GM19035 (cell line): ENCODE measurements at regions not wholly inside any gene's neighbourhood (a gene's known extent, or its start where the extent isn't known, plus 50 kb on each side); places are given as distances from the start of the nearest gene placed in this dataset.
"Not testable (repeated sequence)": the region's sequence is repeated elsewhere in the genome, so short reads cannot be mapped to it uniquely, and the experiment has no call there.

Experiments
- ATAC-seq: cut with Tn5 transposase; IDR thresholded peaks from one replicate; pipeline ENCODE4 v1.9.1; 2021; ENCODE audit not compliant: unreplicated experiment

DNA sequence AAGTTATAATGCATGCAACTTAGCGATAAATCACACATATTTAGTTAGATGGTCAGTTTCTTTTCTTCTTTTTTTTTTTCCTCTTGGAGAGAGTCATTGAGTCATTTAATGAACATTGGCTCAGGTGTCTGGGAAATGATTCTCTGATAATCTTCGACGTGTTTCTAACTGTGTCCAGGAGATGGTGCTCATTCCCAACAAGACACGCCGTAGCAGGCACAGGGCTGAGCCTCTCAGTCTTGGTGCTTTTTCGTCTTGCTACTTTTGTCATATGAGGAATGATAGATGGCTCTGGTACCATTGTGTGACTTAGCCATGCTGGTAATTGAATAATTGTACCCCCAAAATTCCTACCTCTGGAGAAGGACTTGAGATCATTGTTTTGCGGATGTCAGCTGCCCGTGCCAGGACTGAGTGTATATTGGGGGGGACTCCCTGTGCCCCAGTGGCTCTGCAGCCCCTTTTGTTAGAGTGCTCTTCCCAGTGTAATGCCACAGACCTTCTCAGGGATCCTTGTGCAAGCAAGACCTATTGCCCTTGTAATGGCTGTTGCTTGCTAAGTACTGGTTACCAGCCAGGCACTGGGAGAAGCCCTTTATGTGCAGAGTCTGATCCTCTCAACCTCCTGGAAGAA, 107.6 kb upstream of the CYRIA start:
- ATAC-seq, result peak; percentile 85

DNA sequence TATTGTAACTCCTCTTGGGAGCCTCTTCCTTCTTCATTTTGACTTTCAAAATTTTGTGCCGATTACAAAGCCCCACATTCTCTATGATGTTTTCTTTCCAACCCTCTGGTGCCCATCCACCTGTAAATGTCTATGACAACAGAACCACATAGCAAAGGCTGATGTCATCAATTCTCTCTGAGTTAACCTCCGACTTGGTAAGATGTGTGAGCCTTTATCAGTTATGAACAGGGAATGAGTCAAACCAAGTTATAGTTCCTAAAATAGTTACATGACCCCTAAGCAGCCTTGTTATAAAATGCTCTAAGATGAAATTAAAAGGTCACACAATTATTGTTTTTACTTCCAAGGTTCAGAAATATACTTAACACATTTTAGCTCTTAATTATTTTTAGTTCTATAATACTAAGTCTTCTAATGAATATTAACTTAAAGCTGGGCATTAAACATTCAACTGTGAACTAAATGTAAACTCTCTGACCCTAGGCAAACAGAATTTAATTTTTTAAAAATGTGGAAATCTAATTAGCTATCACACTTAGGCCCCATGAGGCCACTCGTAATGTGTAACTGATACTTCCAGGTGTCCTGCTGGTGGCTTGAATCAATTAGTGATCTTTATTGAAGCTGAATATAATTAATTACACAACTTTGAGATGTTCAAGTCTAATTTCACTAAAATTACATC, 102.3 kb upstream of the CYRIA start:
- ATAC-seq, result no peak

DNA sequence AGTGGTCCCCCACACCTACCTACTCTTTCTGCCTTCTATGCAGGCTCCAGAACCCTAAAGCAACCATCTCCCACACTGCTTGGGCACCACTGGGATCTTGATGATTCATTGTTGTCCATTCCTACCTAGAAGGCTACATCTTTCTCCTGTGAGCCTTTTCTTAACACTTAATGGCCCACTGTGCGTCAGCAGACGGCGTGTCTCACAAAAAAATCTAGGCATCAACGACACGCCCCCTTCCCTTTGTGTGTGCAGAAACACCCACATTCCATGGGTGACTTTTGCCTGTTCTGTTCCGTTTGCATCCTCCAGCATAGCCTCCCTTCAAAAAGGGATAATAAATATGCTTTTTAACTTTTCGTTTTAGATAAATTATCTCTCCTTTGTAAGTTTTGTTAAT, 99.7 kb upstream of the CYRIA start:
- no peak for ATAC-seq

DNA sequence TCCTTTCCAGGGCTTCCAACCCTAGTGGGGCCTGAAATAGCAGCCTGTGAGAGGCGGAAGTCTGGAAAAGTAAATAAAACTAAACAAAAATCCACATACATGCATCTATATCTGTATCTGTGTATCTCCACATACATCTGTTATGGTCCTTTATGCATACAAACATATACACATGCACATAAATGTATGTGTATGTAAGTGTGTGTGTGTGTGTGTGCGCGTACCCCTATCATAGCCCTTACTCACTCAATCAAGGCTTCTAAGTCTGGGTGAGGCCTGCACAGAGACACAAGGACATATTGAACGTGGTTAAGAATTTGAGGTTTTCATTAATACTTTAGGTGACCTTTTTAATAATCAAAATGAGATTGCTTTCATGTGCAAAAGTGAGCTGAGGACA, 98.9 kb upstream of the CYRIA start:
- no peak for ATAC-seq

- ATAC-seq, result no peak
Measured at GRCh38 chr2:16763493-16763899, 97.9 kb upstream of the CYRIA start.

DNA sequence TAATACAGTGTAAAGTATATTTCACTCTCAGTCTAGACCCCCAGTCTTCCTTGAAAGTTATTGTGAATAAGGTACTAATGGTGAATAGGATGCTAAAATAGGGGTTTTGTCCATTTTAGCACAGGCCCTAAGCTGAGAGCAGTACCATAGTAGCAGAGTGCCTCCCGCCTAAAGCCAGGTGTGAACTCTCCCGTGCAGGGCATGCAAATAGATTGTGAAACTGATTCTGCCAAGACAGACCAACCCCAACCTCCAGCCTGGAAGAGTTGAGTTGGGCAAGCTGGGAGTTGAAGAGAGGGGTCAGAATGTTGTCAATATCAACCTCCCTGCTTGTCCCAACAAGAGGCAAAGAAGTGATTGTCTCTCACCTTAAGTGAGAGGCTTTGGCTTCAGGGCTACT, 97.4 kb upstream of the CYRIA start:
- ATAC-seq, result no peak

- ATAC-seq, result no peak
Measured at GRCh38 chr2:16760426-16760825, 94.8 kb upstream of the CYRIA start.

DNA sequence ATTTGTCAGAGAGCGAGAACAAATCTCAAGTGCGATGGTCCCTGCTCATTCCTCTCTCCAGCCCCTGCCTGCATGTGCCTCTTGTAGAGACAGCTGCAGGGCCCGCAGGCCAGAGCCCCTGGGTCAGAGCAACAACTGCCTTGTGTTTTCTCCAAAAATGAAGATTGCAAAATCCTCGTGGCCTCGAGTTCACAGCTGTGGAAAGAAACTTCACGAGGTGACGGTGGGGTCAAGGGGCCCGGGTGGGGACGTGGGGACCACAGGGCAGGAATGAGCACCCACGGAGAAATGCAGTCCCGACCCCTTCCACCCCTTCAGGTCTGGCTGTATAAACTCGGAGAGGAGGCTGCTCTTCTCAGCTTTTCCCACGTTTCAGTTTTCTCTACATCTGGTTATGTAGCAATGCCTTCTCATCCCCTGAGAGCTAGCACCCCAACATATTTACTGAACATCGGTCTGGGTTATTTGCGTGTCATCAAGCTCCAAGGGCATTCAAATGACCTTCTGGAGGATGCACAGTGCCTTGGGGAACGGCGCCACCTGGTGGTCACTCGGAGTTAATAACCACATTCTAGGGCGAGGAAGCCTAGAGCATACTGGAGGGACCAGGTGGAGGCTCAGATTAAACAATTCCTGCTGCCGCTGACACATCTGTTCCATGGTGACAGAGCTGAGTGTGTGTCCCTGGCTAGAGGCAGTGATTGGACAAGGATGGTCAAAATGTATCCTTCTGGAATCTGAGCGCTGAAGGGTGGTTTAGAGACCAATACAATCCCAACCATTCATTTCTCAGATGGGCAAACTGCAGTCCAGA, 91.4 kb upstream of the CYRIA start:
- ATAC-seq, result peak; percentile 98

DNA sequence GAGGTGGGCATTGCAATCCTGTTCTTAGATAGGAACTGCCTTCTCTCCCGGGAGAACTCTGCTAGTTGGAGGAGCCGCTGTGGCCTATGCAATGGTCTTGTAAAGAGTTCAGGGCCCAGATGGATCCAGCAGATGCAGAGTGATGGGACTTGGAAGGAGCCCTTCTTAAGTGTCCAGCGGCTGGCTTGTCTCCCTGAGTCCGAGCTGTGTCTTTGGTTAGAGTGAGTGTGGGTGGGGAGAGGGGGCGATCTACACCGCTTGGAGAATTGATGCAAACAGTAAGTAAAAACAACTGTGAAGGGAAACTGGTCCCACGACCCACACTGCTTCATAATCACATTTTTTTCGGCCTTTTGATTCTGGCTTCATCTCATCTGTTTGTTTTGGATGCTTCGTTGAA, 89.8 kb upstream of the CYRIA start:
- ATAC-seq, result no peak

DNA sequence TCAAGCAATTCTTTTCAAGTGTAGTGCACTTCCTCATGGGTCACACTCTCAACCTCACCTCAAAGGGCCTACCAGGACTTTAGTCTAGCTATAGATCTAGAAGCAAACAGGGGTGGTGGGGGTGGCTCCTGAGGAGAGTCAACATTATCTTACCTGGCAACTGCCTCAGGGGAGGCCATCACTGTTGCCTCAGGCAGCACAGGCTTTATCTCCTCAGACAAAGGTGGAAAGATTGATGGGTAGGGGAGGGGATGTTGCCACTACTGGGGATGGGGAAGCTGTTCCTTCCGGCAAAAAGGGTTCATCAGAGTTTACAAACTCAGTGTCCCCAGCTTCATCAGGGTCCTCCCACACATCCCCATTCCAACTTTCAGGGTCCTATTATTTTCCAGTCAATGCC, 87.4 kb upstream of the CYRIA start:
- ATAC-seq, result not testable (repeated sequence)

DNA sequence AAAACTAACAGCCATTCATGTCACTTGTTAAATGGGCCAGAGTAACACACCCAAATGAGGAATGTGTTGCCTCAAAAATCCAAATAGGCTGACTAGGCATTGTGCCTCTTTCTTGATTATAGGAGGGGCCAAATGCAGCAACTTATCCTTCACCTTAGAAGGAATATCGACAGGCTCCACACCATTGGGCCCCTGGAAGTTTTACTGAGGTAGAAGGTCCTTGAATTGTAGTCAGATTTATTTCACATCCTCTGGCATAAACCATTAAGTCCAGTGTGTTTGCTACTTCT, 85.2 kb upstream of the CYRIA start:
- ATAC-seq, result not testable (repeated sequence)

- no peak for ATAC-seq
Measured at GRCh38 chr2:16750175-16750924, 84.7 kb upstream of the CYRIA start.

DNA sequence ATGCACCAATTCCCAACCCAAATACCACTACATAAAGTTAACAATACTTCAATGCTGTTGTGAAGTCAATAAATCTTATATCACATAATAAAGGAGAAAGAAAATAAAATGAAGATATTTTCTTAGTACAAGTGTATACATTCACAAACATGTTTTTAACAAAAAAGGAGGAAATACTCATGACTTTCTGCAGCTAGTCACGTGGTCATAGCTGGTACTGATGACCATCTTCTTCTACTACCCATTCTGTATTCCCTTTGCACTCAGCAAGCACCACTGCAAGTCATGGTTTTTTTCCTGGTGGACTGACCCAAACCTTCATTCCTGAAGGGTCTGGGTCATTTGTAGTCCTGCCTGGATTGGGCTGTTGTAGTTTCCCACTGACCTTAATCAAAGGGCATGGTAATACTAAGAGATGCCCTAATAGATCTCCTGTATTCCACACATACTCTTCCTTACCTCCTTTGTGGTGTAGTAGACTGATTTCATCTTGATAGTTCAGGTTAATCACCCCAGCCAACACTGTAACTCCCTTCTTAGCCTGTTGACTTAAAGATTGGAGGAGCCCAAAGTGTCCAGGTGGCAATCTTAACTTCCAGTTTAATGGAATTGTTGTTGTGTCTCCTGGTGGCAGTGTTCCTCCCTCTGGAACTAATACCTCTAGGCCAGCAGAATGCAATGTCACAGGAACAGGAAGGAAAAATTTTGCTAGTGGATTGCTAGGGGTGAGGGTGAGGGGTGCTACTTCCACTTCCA, 83.1 kb upstream of the CYRIA start:
- ATAC-seq, result not testable (repeated sequence)

DNA sequence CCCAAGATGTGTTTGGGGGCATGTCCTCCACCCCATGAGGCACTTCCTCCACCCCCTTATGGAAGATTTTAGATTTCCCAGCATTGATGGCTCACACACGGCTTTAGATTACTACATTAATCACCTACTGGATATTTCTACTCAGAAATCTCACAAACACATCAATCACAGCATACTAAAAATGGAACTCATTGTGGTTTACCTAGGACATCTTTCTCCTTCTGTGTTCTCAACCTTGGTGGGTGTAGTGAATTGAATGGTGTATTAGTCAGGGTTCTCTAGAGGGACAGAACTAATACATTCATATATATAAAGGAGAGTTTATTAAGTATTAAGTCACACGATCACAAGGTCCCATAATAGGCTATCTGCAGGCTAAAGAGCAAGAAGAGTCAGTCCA, 82.1 kb upstream of the CYRIA start:
- no peak for ATAC-seq

GRCh38 chr2:16747257-16747656, 81.6 kb upstream of the CYRIA start:
- no peak for ATAC-seq

DNA sequence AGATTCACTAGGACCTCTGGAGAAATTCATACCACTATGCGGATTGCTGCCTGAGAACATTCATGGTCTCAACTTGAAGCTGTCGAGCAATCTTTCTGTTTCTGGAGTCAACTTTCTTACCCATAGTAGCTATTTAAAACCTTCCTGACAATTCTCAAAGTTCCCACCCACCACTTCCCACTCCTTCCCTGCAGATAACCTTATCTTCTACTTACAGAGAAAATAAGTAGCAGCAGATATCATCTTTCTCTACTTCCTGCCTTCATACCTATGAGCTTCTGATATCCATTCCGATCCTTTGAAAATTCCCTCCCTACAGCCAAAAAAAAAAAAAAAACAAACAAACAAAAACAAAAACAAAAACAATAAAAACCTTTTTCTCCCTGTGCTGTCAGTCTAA, 81.2 kb upstream of the CYRIA start:
- no peak for ATAC-seq

GRCh38 chr2:16746329-16746728, 80.7 kb upstream of the CYRIA start:
- no peak for ATAC-seq

DNA sequence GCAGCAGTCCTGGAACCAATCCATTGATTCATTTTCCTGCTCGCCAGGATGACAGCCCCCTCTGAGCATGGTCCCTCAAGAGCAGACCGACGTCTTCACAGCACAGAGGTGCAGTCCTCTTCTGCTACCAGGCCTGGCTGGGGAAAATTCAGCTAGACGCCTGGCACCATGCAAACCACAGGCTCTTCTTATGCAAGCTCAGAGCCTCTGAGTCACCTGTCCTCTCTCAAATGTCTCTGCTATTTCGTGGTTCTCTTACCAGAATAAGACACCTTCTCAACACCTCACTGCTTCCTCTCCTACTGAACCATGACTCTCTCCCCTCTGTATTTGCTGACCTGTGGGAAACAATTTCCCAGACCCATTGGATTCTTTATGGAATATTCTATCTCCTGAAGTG, 79.8 kb upstream of the CYRIA start:
- no peak for ATAC-seq

DNA sequence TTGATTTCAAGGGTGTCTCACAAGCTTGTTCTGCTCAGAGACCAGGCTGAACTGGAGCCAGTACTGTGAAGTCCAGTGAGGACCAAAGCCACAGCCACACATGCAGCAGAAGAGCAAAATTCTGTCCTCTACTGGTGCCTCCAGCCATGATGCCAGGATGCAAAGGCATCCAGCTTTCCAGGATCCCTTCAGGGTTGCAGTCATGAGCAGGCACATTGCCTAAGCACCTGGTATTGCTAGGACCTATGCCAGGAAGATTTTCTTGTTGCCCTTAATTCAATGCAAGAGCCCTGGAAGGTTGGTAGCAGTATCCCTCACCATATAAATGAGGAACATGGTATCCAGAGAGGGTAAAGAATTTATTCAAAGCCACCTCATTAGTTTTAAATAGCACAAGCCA, 78.9 kb upstream of the CYRIA start:
- no peak for ATAC-seq

GRCh38 chr2:16742026-16742425, 76.4 kb upstream of the CYRIA start:
- ATAC-seq, result no peak

DNA sequence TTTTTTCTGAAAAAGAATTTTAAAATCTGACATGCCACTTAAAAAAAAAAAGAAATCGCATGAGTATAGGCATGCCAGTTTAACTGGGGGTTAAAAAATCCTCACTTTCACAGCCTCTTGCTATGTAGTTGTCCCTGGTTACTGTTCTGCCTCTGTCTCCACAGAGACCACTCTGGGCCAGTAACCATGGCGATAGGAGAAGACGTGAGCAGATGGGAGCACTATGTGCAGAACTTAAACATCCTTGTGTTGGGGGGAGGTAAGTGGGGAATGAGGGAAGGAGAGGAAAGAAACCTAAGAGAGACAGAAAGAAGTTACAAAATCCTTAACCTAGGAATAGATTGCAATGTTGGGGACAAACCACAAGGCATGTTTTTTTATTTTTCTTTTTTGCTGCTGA, 75.9 kb upstream of the CYRIA start:
- no peak for ATAC-seq
